ENCODE measurements at regions not wholly inside any gene's neighbourhood (a gene's known extent, or its start where the extent isn't known, plus 50 kb on each side); places are given as distances from the start of the nearest gene placed in this dataset.

- TF ChIP-seq CTCF (IDR thresholded peaks at IDR 0.05; ENCODE audit: low read depth, low read length, poor library complexity, severe bottlenecking) (no peak), EZH2phosphoT487 (IDR thresholded peaks at IDR 0.05; ENCODE audit: borderline replicate concordance, low read length) (no peak)
Observed at GRCh38 chr9:86672301-86672700, 275.0 kb downstream of the GAS1 start.

Data from DOHH2 (cell line).